K562 (cell line): ENCODE measurements at regions not wholly inside any gene's neighbourhood (a gene's known extent, or its start where the extent isn't known, plus 50 kb on each side); places are given as distances from the start of the nearest gene placed in this dataset.

Source experiments
- ATAC-seq: fragments of 200-7000 bp; cut with Tn5 transposase; 3 replicates; pipeline ENCODE4 v1.9.1; 2020; ENCODE audit warnings: moderate library complexity
- BruUV-seq: library from RNA; stranded (reverse); fragments of 400-500 nt; replicated peaks from 2 replicates; lab custom pipeline; 2021; lab: Mats Ljungman, UMichigan
- CTCF ChIA-PET: fragments of 300-600 bp; formaldehyde crosslinking; extraction: SDS; loops from one replicate; lab custom pipeline; 2021; ENCODE audit warnings: low intra/inter-chr PET ratio; lab: Yijun Ruan, JAX
- POLR2A ChIA-PET: fragments of 300-600, 350-650 bp; sonication (Branson Sonifier 250); formaldehyde crosslinking; extraction: SDS; loops from one replicate; lab custom pipeline; 2021; ENCODE audit warnings: antibody characterized with exemption, inconsistent platforms; lab: Yijun Ruan, JAX
- DNase-seq, 4 experiments: peaks; one replicate each; pipeline versions ENCODE4 v3.0.0 to v3.0.0-alpha.2; 2011 to 2018; ENCODE audit warnings: low spot score in 3 of 4, mixed read lengths in 3 of 4; ENCODE audit errors: extremely low read depth in 1 of 4
- FAIRE-seq: peaks from 2 replicates; lab custom pipeline; 2011; peaks lifted over from hg19 to GRCh38; lab: Jason Lieb, UNC
- H2AFZ ChIP-seq: 2 replicates; pipeline ENCODE4 v1.6.0; 2011; ENCODE audit warnings: low read depth, low read length, control low read depth, inconsistent platforms
- H3K27ac ChIP-seq: fragments of 200-600 bp; 3 replicates; pipeline ENCODE4 v1.8.0; 2011; ENCODE audit warnings: low read depth, mild to moderate bottlenecking, control low read depth, inconsistent platforms, low read length, moderate library complexity, mixed read lengths; ENCODE audit errors: extremely low read depth
- H3K27me3 ChIP-seq, 2 experiments: fragments of 300-600 bp in 1 of 2; 2 replicates in 1 of 2; 3 replicates in 1 of 2; pipeline versions ENCODE4 v1.6.0 to v1.8.0; 2011; ENCODE audit warnings: inconsistent platforms in 2 of 2, low read length in 2 of 2, mild to moderate bottlenecking in 1 of 2, mixed read lengths in 1 of 2, moderate library complexity in 1 of 2; ENCODE audit not compliant: control insufficient read depth in 2 of 2, insufficient read depth in 2 of 2
- H3K36me3 ChIP-seq: fragments of 300-600 bp; 3 replicates; pipeline ENCODE4 v1.8.0; 2011; ENCODE audit warnings: mild to moderate bottlenecking, low read length, inconsistent platforms; ENCODE audit not compliant: control insufficient read depth, insufficient read depth
- H3K4me1 ChIP-seq, 2 experiments: fragments of 200-600 bp in 1 of 2; replicated peaks in 1 of 2; 2 replicates in 1 of 2; 3 replicates in 1 of 2; pipeline versions ENCODE4 v1.5.1 to v1.8.0; 2011; ENCODE audit warnings: inconsistent platforms in 2 of 2, low read length in 2 of 2, mild to moderate bottlenecking in 1 of 2, mixed read lengths in 1 of 2, moderate library complexity in 1 of 2; ENCODE audit not compliant: control insufficient read depth in 2 of 2, insufficient read depth in 2 of 2
- H3K4me2 ChIP-seq: 2 replicates; pipeline ENCODE4 v1.6.1; 2011; ENCODE audit warnings: low read length, control low read depth, inconsistent platforms, mixed read lengths; ENCODE audit not compliant: insufficient read depth
- H3K4me3 ChIP-seq: fragments of 200-600 bp; sonication (generic), shearing (Covaris generic); 2 replicates; pipeline ENCODE4 v1.5.1; 2016; ENCODE audit warnings: control low read depth, inconsistent platforms
- H3K79me2 ChIP-seq: fragments of 200-600 bp; 3 replicates; pipeline ENCODE4 v1.8.0; 2011; ENCODE audit warnings: low read length, inconsistent platforms; ENCODE audit not compliant: control insufficient read depth, insufficient read depth
- H3K9ac ChIP-seq, 2 experiments: 2 replicates each; pipeline versions ENCODE4 v1.6.0 to v1.6.1; 2011; ENCODE audit warnings: low read depth in 2 of 2, low read length in 2 of 2, control low read depth in 1 of 2, inconsistent platforms in 1 of 2, mild to moderate bottlenecking in 1 of 2, mixed read lengths in 1 of 2; ENCODE audit not compliant: insufficient read depth in 1 of 2
- H3K9me1 ChIP-seq: one replicate; pipeline ENCODE4 v1.6.0; 2011; ENCODE audit warnings: inconsistent platforms, mild to moderate bottlenecking, low read length, moderate library complexity; ENCODE audit not compliant: control insufficient read depth, insufficient read depth
- H3K9me3 ChIP-seq: replicated peaks from 2 replicates; pipeline ENCODE4 v1.5.1; 2011; ENCODE audit warnings: low read depth, low read length, inconsistent platforms; ENCODE audit not compliant: control insufficient read depth, insufficient read depth
- H4K20me1 ChIP-seq: replicated peaks from 2 replicates; pipeline ENCODE4 v1.6.1; 2011; ENCODE audit warnings: low read length, inconsistent platforms, mixed read lengths; ENCODE audit not compliant: control insufficient read depth, insufficient read depth
- DMBX1 ChIP-seq: fragments of 250-450 bp; sonication (Bioruptor Pico); IDR thresholded peaks from 2 replicates; pipeline ENCODE4 v1.8.0; 2022; ENCODE audit warnings: inconsistent platforms, mild to moderate bottlenecking, moderate library complexity, borderline replicate concordance
- ETV6 ChIP-seq, 3 experiments: fragments of 150-350 bp in 1 of 3; sonication (generic) in 1 of 3; formaldehyde crosslinking in 1 of 3; IDR thresholded peaks; 2 replicates each; pipeline versions ENCODE4 v1.6.1 to v1.8.0; 2014 to 2022; ENCODE audit warnings: borderline replicate concordance in 2 of 3, low read depth in 2 of 3, antibody characterized with exemption in 1 of 3, low read length in 1 of 3, mild to moderate bottlenecking in 1 of 3, missing genetic modification reagents in 1 of 3
- SAP30 ChIP-seq: fragments of 200-600 bp; sonication (generic); IDR thresholded peaks from 2 replicates; pipeline ENCODE4 v1.6.1; 2012; ENCODE audit warnings: borderline replicate concordance, low read depth, mild to moderate bottlenecking, moderate library complexity, low read length, control low read depth, inconsistent platforms; ENCODE audit not compliant: insufficient read depth, poor library complexity, severe bottlenecking
- ZNF165 ChIP-seq: fragments of 250-450 bp; sonication (Bioruptor Pico); IDR thresholded peaks from 2 replicates; pipeline ENCODE4 v1.4.0; 2020; ENCODE audit warnings: borderline replicate concordance
- ZZZ3 ChIP-seq: fragments of 450-650 bp; IDR thresholded peaks from 2 replicates; pipeline ENCODE4 v1.6.1; 2016; ENCODE audit warnings: antibody characterized with exemption, mild to moderate bottlenecking, moderate library complexity
- in situ Hi-C: fragments of 300-500 bp; cut with MboI; formaldehyde crosslinking; loops from 4 replicates; pipeline ENCODE4 v1.15.0; 2018; ENCODE audit warnings: inconsistent platforms, mixed read lengths
- intact Hi-C: fragments of 100-400 bp; cut with micrococcal nuclease; formaldehyde crosslinking; loops from 2 replicates; pipeline ENCODE4 v1.14.2; 2022
- TF ChIP-seq, protein P1 (sequence below), 2 experiments: fragments of 450-650 bp in 1 of 2; sonication (generic) in 1 of 2; formaldehyde crosslinking in 1 of 2; IDR thresholded peaks in 1 of 2; conservative IDR thresholded peaks in 1 of 2; 2 replicates each; pipeline versions ENCODE4 v1.6.1 to v1.8.1; 2016 to 2023; ENCODE audit warnings: mild to moderate bottlenecking in 2 of 2, moderate library complexity in 2 of 2, inconsistent platforms in 1 of 2, missing genetic modification reagents in 1 of 2
- TF ChIP-seq, protein P2 (sequence below): sonication (generic); formaldehyde crosslinking; IDR thresholded peaks from 2 replicates; pipeline ENCODE4 v1.8.0; 2023; ENCODE audit warnings: mild to moderate bottlenecking, missing genetic modification reagents
- TF ChIP-seq, protein P3 (sequence below): fragments of 450-650 bp; formaldehyde crosslinking; IDR thresholded peaks from 2 replicates; pipeline ENCODE4 v1.4.0; 2020; ENCODE audit warnings: mild to moderate bottlenecking, mixed read lengths
- TF ChIP-seq, protein P4 (sequence below), 2 experiments: fragments of 450-650 bp; IDR thresholded peaks; 2 replicates each; pipeline ENCODE4 v1.6.1; 2018; ENCODE audit warnings: mild to moderate bottlenecking in 2 of 2, low read depth in 1 of 2; ENCODE audit not compliant: partially characterized antibody in 2 of 2
- TF ChIP-seq, protein P5 (sequence below): fragments of 450-650 bp; formaldehyde crosslinking; conservative IDR thresholded peaks from 2 replicates; pipeline ENCODE4 v1.4.0; 2022; ENCODE audit warnings: mild to moderate bottlenecking, missing genetic modification characterization

DNA sequence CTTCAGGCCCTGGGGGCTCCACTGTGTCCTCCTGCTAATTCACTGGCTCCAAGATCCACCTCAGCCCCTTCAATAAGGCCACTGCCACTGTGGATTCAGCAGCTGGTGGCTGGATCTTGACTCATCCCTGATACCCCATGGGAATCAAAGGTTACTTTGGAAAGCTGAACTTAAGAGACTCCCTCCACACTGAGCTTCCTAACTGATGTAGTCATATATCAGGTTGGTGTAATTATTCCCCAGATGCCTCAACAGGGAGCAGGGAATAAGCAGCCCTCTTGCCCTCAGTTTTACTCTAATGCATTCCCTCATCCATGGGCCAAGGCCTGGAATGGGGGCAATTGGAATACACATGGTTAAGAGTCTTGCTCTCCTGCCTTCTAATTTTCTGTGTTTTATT is 164.6 kb downstream of the FASLG start:
- H2AFZ ChIP-seq, result no peak overlapping the region
- intact Hi-C loops (loop anchor here (10.0 kb wide), 1 partner anchor 591 kb away; no protein-coding TSS in a partner anchor), in situ Hi-C loops (no loop called here)
- DNase-seq (no peak), ATAC-seq (no peak), FAIRE-seq (no peak)
- POLR2A ChIA-PET, result interaction anchor here (0.6 kb wide), 1 partner anchor 1997 kb away, joined by 3 read pairs; no protein-coding TSS in a partner anchor
- H3K79me2 ChIP-seq, result no peaks in the 10 kb centered on the region
- no TSS peak for BruUV-seq
- H3K27me3 ChIP-seq, result no peaks in the 10 kb centered on the region
- H3K4me2 ChIP-seq, result no peak overlapping the region
- no peaks in the 10 kb centered on the region for H3K36me3 ChIP-seq
- CTCF ChIA-PET, result no interaction called here
- H3K9me3 ChIP-seq, result no peaks in the 10 kb centered on the region
- no peak overlapping the region for H3K27ac ChIP-seq
- peaks cover 0 to 30% of the 10 kb centered on the region in 2 experiments; a peak in 3 of 5 replicates for H3K4me1 ChIP-seq
- no peak overlapping the region for H3K9ac ChIP-seq
- no peaks in the 10 kb centered on the region for H3K9me1 ChIP-seq
- H3K4me3 ChIP-seq, result no peak overlapping the region
- H4K20me1 ChIP-seq, result no peaks in the 10 kb centered on the region
- TF ChIP-seq, protein P1, sequence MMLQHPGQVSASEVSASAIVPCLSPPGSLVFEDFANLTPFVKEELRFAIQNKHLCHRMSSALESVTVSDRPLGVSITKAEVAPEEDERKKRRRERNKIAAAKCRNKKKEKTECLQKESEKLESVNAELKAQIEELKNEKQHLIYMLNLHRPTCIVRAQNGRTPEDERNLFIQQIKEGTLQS (IDR thresholded peaks at IDR 0.05), result no peak
- TF ChIP-seq, protein P1 (CRISPR knock-in tag; conservative IDR thresholded peaks at IDR 0.05), result no peak
- TF ChIP-seq SAP30 (no peak), ETV6 (IDR thresholded peaks at IDR 0.05; ENCODE audit: borderline replicate concordance in 1 of 2, low read depth in 2 of 2, low read length in 1 of 2) (no peak), ETV6 (CRISPR knock-in tag; IDR thresholded peaks at IDR 0.05; ENCODE audit: borderline replicate concordance) (no peak), ZNF165 (CRISPR knock-in tag) (no peak), ZZZ3 (no peak), DMBX1 (no peak)
- TF ChIP-seq, protein P2, sequence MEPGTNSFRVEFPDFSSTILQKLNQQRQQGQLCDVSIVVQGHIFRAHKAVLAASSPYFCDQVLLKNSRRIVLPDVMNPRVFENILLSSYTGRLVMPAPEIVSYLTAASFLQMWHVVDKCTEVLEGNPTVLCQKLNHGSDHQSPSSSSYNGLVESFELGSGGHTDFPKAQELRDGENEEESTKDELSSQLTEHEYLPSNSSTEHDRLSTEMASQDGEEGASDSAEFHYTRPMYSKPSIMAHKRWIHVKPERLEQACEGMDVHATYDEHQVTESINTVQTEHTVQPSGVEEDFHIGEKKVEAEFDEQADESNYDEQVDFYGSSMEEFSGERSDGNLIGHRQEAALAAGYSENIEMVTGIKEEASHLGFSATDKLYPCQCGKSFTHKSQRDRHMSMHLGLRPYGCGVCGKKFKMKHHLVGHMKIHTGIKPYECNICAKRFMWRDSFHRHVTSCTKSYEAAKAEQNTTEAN (CRISPR knock-in tag), result no peak
- TF ChIP-seq, protein P3, sequence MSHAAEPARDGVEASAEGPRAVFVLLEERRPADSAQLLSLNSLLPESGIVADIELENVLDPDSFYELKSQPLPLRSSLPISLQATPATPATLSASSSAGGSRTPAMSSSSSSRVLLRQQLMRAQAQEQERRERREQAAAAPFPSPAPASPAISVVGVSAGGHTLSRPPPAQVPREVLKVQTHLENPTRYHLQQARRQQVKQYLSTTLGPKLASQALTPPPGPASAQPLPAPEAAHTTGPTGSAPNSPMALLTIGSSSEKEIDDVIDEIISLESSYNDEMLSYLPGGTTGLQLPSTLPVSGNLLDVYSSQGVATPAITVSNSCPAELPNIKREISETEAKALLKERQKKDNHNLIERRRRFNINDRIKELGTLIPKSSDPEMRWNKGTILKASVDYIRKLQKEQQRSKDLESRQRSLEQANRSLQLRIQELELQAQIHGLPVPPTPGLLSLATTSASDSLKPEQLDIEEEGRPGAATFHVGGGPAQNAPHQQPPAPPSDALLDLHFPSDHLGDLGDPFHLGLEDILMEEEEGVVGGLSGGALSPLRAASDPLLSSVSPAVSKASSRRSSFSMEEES (CRISPR knock-in tag), result no peak
- TF ChIP-seq, protein P4, sequence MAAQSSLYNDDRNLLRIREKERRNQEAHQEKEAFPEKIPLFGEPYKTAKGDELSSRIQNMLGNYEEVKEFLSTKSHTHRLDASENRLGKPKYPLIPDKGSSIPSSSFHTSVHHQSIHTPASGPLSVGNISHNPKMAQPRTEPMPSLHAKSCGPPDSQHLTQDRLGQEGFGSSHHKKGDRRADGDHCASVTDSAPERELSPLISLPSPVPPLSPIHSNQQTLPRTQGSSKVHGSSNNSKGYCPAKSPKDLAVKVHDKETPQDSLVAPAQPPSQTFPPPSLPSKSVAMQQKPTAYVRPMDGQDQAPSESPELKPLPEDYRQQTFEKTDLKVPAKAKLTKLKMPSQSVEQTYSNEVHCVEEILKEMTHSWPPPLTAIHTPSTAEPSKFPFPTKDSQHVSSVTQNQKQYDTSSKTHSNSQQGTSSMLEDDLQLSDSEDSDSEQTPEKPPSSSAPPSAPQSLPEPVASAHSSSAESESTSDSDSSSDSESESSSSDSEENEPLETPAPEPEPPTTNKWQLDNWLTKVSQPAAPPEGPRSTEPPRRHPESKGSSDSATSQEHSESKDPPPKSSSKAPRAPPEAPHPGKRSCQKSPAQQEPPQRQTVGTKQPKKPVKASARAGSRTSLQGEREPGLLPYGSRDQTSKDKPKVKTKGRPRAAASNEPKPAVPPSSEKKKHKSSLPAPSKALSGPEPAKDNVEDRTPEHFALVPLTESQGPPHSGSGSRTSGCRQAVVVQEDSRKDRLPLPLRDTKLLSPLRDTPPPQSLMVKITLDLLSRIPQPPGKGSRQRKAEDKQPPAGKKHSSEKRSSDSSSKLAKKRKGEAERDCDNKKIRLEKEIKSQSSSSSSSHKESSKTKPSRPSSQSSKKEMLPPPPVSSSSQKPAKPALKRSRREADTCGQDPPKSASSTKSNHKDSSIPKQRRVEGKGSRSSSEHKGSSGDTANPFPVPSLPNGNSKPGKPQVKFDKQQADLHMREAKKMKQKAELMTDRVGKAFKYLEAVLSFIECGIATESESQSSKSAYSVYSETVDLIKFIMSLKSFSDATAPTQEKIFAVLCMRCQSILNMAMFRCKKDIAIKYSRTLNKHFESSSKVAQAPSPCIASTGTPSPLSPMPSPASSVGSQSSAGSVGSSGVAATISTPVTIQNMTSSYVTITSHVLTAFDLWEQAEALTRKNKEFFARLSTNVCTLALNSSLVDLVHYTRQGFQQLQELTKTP (IDR thresholded peaks at IDR 0.05; ENCODE audit: low read depth in 1 of 2, partially characterized antibody in 2 of 2), result no peak
- TF ChIP-seq, protein P5, sequence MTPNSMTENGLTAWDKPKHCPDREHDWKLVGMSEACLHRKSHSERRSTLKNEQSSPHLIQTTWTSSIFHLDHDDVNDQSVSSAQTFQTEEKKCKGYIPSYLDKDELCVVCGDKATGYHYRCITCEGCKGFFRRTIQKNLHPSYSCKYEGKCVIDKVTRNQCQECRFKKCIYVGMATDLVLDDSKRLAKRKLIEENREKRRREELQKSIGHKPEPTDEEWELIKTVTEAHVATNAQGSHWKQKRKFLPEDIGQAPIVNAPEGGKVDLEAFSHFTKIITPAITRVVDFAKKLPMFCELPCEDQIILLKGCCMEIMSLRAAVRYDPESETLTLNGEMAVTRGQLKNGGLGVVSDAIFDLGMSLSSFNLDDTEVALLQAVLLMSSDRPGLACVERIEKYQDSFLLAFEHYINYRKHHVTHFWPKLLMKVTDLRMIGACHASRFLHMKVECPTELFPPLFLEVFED (CRISPR knock-in tag), result no peak
